OCI-LY7 (cell line): ENCODE measurements at regions not wholly inside any gene's neighbourhood (a gene's known extent, or its start where the extent isn't known, plus 50 kb on each side); places are given as distances from the start of the nearest gene placed in this dataset.

Experiments used
- BruUV-seq: library from RNA; stranded (reverse); fragments of 400-500 nt; replicated peaks from 2 replicates; lab custom pipeline; 2021; lab: Mats Ljungman, UMichigan
- CTCF ChIA-PET: fragments of 300-600 bp; sonication (Branson Sonifier 250); formaldehyde crosslinking; loops from one replicate; lab custom pipeline; 2022; ENCODE audit warnings: antibody characterized with exemption; ENCODE audit not compliant: unreplicated experiment; lab: Charles Lee
- POLR2A ChIA-PET: fragments of 300-600 bp; sonication (Branson Sonifier 250); formaldehyde crosslinking; loops from one replicate; lab custom pipeline; 2022; ENCODE audit warnings: antibody characterized with exemption; lab: Charles Lee
- DNase-seq: peaks from one replicate; pipeline ENCODE4 v3.0.0-alpha.2; 2015; ENCODE audit warnings: low spot score
- H2AFZ ChIP-seq: fragments of 200-600 bp; sonication (generic), shearing (Covaris generic); 2 replicates; pipeline ENCODE4 v1.6.1; 2014; ENCODE audit warnings: mild to moderate bottlenecking, antibody characterized with exemption, low read length, moderate library complexity
- H3K27ac ChIP-seq: fragments of 200-600 bp; sonication (generic); 2 replicates; pipeline ENCODE4 v1.5.1; 2014; ENCODE audit warnings: mixed run types, low read depth, mild to moderate bottlenecking, moderate library complexity, low read length, inconsistent platforms; ENCODE audit not compliant: poor library complexity, severe bottlenecking
- H3K36me3 ChIP-seq: fragments of 200-600 bp; sonication (generic); 2 replicates; pipeline ENCODE4 v1.6.1; 2014; ENCODE audit warnings: mild to moderate bottlenecking, antibody characterized with exemption, low read length, moderate library complexity, mixed read lengths; ENCODE audit not compliant: insufficient read depth
- H3K4me1 ChIP-seq: fragments of 200-600 bp; sonication (generic); 2 replicates; pipeline ENCODE4 v1.5.1; 2014; ENCODE audit warnings: mild to moderate bottlenecking, low read length; ENCODE audit not compliant: insufficient read depth, poor library complexity, severe bottlenecking
- H3K4me2 ChIP-seq: fragments of 200-600 bp; sonication (generic); 2 replicates; pipeline ENCODE4 v1.6.1; 2014; ENCODE audit warnings: mild to moderate bottlenecking, low read length
- H3K4me3 ChIP-seq: fragments of 200-600 bp; sonication (generic); 2 replicates; pipeline ENCODE4 v1.5.1; 2014; ENCODE audit warnings: mild to moderate bottlenecking, low read depth, low read length; ENCODE audit not compliant: poor library complexity, severe bottlenecking
- H3K79me2 ChIP-seq: fragments of 200-600 bp; sonication (generic); 2 replicates; pipeline ENCODE4 v1.6.1; 2016; ENCODE audit warnings: low read depth, mild to moderate bottlenecking, low read length, moderate library complexity, mixed read lengths; ENCODE audit not compliant: insufficient read depth
- H3K9me2 ChIP-seq: fragments of 200-600 bp; sonication (generic); 2 replicates; pipeline ENCODE4 v1.6.1; 2016; ENCODE audit warnings: mild to moderate bottlenecking, low read length, mixed read lengths; ENCODE audit not compliant: insufficient read depth
- H3K9me3 ChIP-seq: fragments of 200-600 bp; sonication (generic); 2 replicates; pipeline ENCODE4 v1.6.1; 2014; ENCODE audit warnings: mild to moderate bottlenecking, mixed run types, low read length, mixed read lengths
- H4K20me1 ChIP-seq: fragments of 200-600 bp; sonication (generic); 2 replicates; pipeline ENCODE4 v1.6.1; 2014; ENCODE audit warnings: mild to moderate bottlenecking, antibody characterized with exemption, low read length, moderate library complexity, mixed read lengths; ENCODE audit not compliant: insufficient read depth
- CTCF ChIP-seq: fragments of 200-600 bp; sonication (generic); conservative IDR thresholded peaks from 2 replicates; pipeline ENCODE4 v1.5.1; 2014; ENCODE audit warnings: mild to moderate bottlenecking, antibody characterized with exemption, low read length, moderate library complexity, mixed read lengths
- EZH2phosphoT487 ChIP-seq: fragments of 200-600 bp; sonication (generic); IDR thresholded peaks from 2 replicates; pipeline ENCODE4 v1.6.1; 2018; ENCODE audit warnings: low read depth, borderline replicate concordance, mild to moderate bottlenecking, mixed run types, antibody characterized with exemption, low read length, moderate library complexity, mixed read lengths
- intact Hi-C: fragments of 100-400 bp; cut with micrococcal nuclease; formaldehyde crosslinking; loops from one replicate; pipeline ENCODE4 v1.10.0; 2022; ENCODE audit not compliant: unreplicated experiment

DNA sequence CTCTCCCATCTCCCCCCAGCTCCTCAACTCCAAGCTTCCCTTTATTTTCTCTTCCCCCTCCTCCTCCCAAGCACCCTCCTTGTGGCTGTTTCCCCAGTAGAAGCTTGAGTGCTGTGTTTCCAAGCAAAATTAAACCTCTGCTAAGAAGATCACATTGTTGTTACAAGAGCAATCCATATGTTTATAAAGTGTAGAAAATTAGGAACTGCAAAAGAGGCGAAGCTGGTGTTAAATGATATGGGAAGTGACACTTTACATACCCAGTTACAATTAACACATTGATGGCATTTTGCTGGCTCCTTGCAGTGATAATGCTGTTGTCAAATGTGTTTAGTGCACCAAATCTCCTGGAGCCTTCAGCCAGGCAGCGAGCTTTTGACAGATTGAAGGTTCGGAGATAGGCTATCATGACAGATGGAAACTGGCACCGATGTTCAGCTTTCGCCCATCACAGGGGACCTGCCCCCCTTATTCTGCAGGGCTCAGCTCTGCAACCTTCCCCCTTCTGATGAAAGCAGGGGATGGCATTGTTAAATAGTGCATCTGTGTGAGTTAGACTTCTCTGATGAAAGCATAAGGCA is 259.8 kb upstream of the ATP5MC3 start:
- BruUV-seq = no TSS peak
- POLR2A ChIA-PET = no interaction called here
- H3K9me3 ChIP-seq = no peaks in the 10 kb centered on the region

DNA sequence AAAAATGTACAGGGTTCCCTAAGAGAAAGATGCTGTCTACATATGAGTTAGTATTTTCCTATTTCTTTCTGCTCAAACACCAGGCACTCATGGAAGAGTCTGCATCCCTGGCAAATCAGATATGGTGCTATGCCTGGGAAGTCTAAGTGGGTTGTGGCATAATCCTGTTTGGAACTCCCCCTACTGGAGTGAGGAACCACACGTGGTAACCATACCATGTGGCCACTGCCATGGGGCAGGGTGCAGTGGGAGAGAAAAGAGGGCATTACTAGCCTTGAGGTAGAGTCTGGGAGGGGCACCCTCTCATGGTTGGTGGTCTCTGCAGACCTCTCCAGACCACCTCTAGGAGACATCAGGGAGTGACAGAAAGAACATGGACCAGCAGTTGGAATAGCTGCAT is 257.9 kb upstream of the ATP5MC3 start:
- H3K4me3 ChIP-seq = no peak overlapping the region
- H3K9me2 ChIP-seq = no peaks in the 10 kb centered on the region
- no peaks in the 10 kb centered on the region for H3K9me3 ChIP-seq
- POLR2A ChIA-PET = no interaction called here
- no peak overlapping the region for H2AFZ ChIP-seq
- no peak overlapping the region for H3K4me2 ChIP-seq
- CTCF ChIA-PET = no interaction called here
- H3K27ac ChIP-seq = no peak overlapping the region
- intact Hi-C loops = no loop called here
- H3K79me2 ChIP-seq = no peaks in the 10 kb centered on the region
- no peaks in the 10 kb centered on the region for H4K20me1 ChIP-seq
- no peaks in the 10 kb centered on the region for H3K4me1 ChIP-seq
- DNase-seq = no peak
- no peak for TF ChIP-seq EZH2phosphoT487
- no peak for TF ChIP-seq CTCF
- BruUV-seq = no TSS peak
- H3K36me3 ChIP-seq = no peaks in the 10 kb centered on the region

More for the DNA sequence above, 259.8 kb upstream of the ATP5MC3 start:
- H3K79me2 ChIP-seq = no peaks in the 10 kb centered on the region
- no peaks in the 10 kb centered on the region for H4K20me1 ChIP-seq
- intact Hi-C loops = no loop called here
- no peaks in the 10 kb centered on the region for H3K4me1 ChIP-seq
- CTCF ChIA-PET = no interaction called here
- DNase-seq = no peak
- H3K27ac ChIP-seq = no peak overlapping the region
- H3K9me2 ChIP-seq = no peaks in the 10 kb centered on the region
- H3K36me3 ChIP-seq = no peaks in the 10 kb centered on the region
- no peak for TF ChIP-seq CTCF
- no peak for TF ChIP-seq EZH2phosphoT487
- H3K4me3 ChIP-seq = no peak overlapping the region
- no peak overlapping the region for H3K4me2 ChIP-seq
- no peak overlapping the region for H2AFZ ChIP-seq

DNA sequence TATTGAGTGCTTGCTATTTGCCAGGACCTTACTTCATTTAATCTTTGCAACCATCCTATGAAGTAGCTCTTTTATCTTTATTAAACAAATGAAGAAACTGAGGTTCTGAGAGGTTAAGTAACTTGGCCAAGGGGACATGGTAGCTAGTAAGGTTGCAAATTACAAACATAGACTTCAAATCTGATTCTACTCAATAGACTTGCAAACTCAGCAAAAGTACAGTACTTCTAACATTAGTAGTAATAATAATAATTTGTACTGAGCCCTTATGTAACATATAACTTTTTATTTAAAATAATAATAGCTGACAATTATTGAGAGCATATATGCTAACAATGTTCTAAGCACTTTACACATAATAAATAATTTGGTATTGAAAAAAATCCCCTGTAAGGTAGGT is 255.7 kb upstream of the ATP5MC3 start:
- Histone ChIP-seq H3K27ac (no peak overlapping the region), H4K20me1 (no peaks in the 10 kb centered on the region), H3K4me2 (no peak overlapping the region), H3K9me3 (no peaks in the 10 kb centered on the region), H3K9me2 (no peaks in the 10 kb centered on the region), H3K36me3 (no peaks in the 10 kb centered on the region), H3K79me2 (no peaks in the 10 kb centered on the region), H2AFZ (no peak overlapping the region), H3K4me1 (no peaks in the 10 kb centered on the region), H3K4me3 (no peak overlapping the region)
- intact Hi-C loops = no loop called here
- ChIA-PET POLR2A (interaction anchor here (1.1 kb wide), 1 partner anchor 20 kb away, joined by 3 read pairs; no protein-coding TSS in a partner anchor), CTCF (no interaction called here)
- TF ChIP-seq EZH2phosphoT487 (no peak), CTCF (no peak)
- no TSS peak for BruUV-seq
- DNase-seq = no peak
